Skeletal muscle tissue (tissue), 3 donors: ENCODE measurements at regions not wholly inside any gene's neighbourhood (a gene's known extent, or its start where the extent isn't known, plus 50 kb on each side); places are given as distances from the start of the nearest gene placed in this dataset.
"Not testable (repeated sequence)": the region's sequence is repeated elsewhere in the genome, so short reads cannot be mapped to it uniquely, and the experiment has no call there.

ENCODE experiments used
- H3K27ac ChIP-seq: one replicate; pipeline ENCODE4 v1.7.0; 2013; ENCODE audit warnings: mild to moderate bottlenecking, low read depth, low read length, inconsistent platforms
- H3K27me3 ChIP-seq, 3 donors: one replicate each; pipeline ENCODE4 v1.7.0; 2013; ENCODE audit warnings: low read length in 3 of 3; ENCODE audit not compliant: control insufficient read depth in 3 of 3, insufficient read depth in 3 of 3
- H3K36me3 ChIP-seq, 3 donors: one replicate each; pipeline ENCODE4 v1.7.0; 2013; ENCODE audit warnings: low read length in 3 of 3; ENCODE audit not compliant: control insufficient read depth in 3 of 3, insufficient read depth in 3 of 3
- H3K4me1 ChIP-seq, 3 donors: one replicate each; pipeline ENCODE4 v1.7.0; 2013; ENCODE audit warnings: low read length in 3 of 3, mild to moderate bottlenecking in 3 of 3; ENCODE audit not compliant: control insufficient read depth in 3 of 3, insufficient read depth in 3 of 3
- H3K4me3 ChIP-seq, 3 donors: one replicate each; pipeline ENCODE4 v1.7.0; 2013; ENCODE audit warnings: low read length in 3 of 3
- H3K9ac ChIP-seq, 3 donors: one replicate each; pipeline ENCODE4 v1.7.0; 2013; ENCODE audit warnings: low read length in 3 of 3, mild to moderate bottlenecking in 3 of 3, moderate library complexity in 2 of 3, low read depth in 1 of 3
- H3K9me3 ChIP-seq, 3 donors: one replicate each; pipeline ENCODE4 v1.7.0; 2013; ENCODE audit warnings: low read length in 3 of 3; ENCODE audit not compliant: control insufficient read depth in 3 of 3
- donor health status: Osteomylitis.

- Histone ChIP-seq H3K36me3 (no peaks in the 10 kb centered on the region), H3K4me3 (no peak overlapping the region), H3K9me3 (no peaks in the 10 kb centered on the region), H3K27ac (no peak overlapping the region), H3K9ac (no peak overlapping the region), H3K4me1 (peaks cover 0 to 3% (median 0%) of the 10 kb centered on the region in 3 donors), H3K27me3 (no peaks in the 10 kb centered on the region)
Observed at GRCh38 chr1:221987860-221988520, 246.1 kb upstream of the DUSP10 start.

- Histone ChIP-seq H3K27ac (no peak overlapping the region), H3K27me3 (no peaks in the 10 kb centered on the region), H3K4me1 (no peaks in the 10 kb centered on the region), H3K4me3 (no peak overlapping the region), H3K9me3 (no peaks in the 10 kb centered on the region), H3K36me3 (no peaks in the 10 kb centered on the region), H3K9ac (no peak overlapping the region)
Observed at GRCh38 chr1:221983444-221983843, 241.6 kb upstream of the DUSP10 start.

GRCh38 chr1:221981461-221981860 is 239.6 kb upstream of the DUSP10 start:
- H3K27me3 ChIP-seq = no peaks in the 10 kb centered on the region
- H3K9ac ChIP-seq = no peak overlapping the region
- H3K9me3 ChIP-seq = no peaks in the 10 kb centered on the region
- no peaks in the 10 kb centered on the region for H3K36me3 ChIP-seq
- no peaks in the 10 kb centered on the region for H3K4me1 ChIP-seq
- no peak overlapping the region for H3K27ac ChIP-seq
- no peak overlapping the region for H3K4me3 ChIP-seq

GRCh38 chr1:221979444-221980032 is 237.6 kb upstream of the DUSP10 start:
- no peak overlapping the region for H3K4me3 ChIP-seq
- no peaks in the 10 kb centered on the region for H3K4me1 ChIP-seq
- H3K9ac ChIP-seq = no peak overlapping the region
- no peak overlapping the region for H3K27ac ChIP-seq
- H3K9me3 ChIP-seq = no peaks in the 10 kb centered on the region
- no peaks in the 10 kb centered on the region for H3K27me3 ChIP-seq
- H3K36me3 ChIP-seq = no peaks in the 10 kb centered on the region

GRCh38 chr1:221978631-221979334 is 236.9 kb upstream of the DUSP10 start:
- H3K9ac ChIP-seq, H3K27ac ChIP-seq, H3K4me3 ChIP-seq, H3K4me1 ChIP-seq, H3K9me3 ChIP-seq, H3K27me3 ChIP-seq, H3K36me3 ChIP-seq: not testable (repeated sequence)

- not testable (repeated sequence) for H3K9ac ChIP-seq, H3K4me3 ChIP-seq, H3K4me1 ChIP-seq, H3K27ac ChIP-seq, H3K9me3 ChIP-seq, H3K27me3 ChIP-seq, H3K36me3 ChIP-seq
Observed at GRCh38 chr1:221973787-221974186, 231.9 kb upstream of the DUSP10 start.

GRCh38 chr1:221972276-221973235 is 230.7 kb upstream of the DUSP10 start:
- Histone ChIP-seq H3K4me3 (no peak overlapping the region), H3K4me1 (no peaks in the 10 kb centered on the region), H3K9me3 (no peaks in the 10 kb centered on the region), H3K27me3 (no peaks in the 10 kb centered on the region), H3K36me3 (no peaks in the 10 kb centered on the region), H3K9ac (no peak overlapping the region), H3K27ac (no peak overlapping the region)

- H3K9me3 ChIP-seq, H3K4me1 ChIP-seq, H3K9ac ChIP-seq, H3K4me3 ChIP-seq, H3K27ac ChIP-seq, H3K36me3 ChIP-seq, H3K27me3 ChIP-seq: not testable (repeated sequence)
Observed at GRCh38 chr1:221971035-221971434, 229.1 kb upstream of the DUSP10 start.

GRCh38 chr1:221969298-221969858 is 227.5 kb upstream of the DUSP10 start:
- not testable (repeated sequence) for H3K27ac ChIP-seq, H3K4me1 ChIP-seq, H3K9ac ChIP-seq, H3K36me3 ChIP-seq, H3K9me3 ChIP-seq, H3K27me3 ChIP-seq, H3K4me3 ChIP-seq
